GM18870 (cell line): ENCODE measurements at regions not wholly inside any gene's neighbourhood (a gene's known extent, or its start where the extent isn't known, plus 50 kb on each side); places are given as distances from the start of the nearest gene placed in this dataset.

Experiments used
- ATAC-seq: cut with Tn5 transposase; IDR thresholded peaks from one replicate; pipeline ENCODE4 v1.9.1; 2021; ENCODE audit warnings: moderate library complexity; ENCODE audit not compliant: unreplicated experiment

DNA sequence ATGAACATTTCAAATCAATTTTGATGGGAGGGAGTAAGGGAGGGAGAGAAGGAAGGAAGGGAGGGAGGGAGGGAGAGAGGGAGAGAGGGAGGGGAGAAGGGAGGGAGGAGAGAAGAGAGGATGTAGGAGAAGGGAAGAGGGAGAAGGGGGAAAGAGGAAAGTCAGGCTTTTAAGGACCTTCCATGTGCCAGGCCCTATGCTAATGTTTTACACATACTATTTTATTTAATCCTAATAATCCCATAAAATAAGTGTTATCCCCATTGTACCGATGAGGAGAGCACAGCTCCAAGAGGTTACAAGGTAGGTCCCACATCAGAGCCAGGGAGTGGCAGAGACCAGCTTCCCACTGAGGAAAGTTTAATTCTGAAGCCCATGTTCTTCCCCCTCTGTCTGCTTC, 341.9 kb downstream of the RAB28 start:
- no peak for ATAC-seq

- ATAC-seq: no peak
Observed at GRCh38 chr4:13137390-13137789, 346.8 kb downstream of the RAB28 start.

GRCh38 chr4:13133700-13134099, 350.4 kb downstream of the RAB28 start:
- ATAC-seq: no peak

- no peak for ATAC-seq
Observed at GRCh38 chr4:13130848-13131247, 353.3 kb downstream of the RAB28 start.

GRCh38 chr4:13129095-13129494, 355.0 kb downstream of the RAB28 start:
- no peak for ATAC-seq

- ATAC-seq: no peak
Observed at GRCh38 chr4:13126976-13127910, 356.9 kb downstream of the RAB28 start.

DNA sequence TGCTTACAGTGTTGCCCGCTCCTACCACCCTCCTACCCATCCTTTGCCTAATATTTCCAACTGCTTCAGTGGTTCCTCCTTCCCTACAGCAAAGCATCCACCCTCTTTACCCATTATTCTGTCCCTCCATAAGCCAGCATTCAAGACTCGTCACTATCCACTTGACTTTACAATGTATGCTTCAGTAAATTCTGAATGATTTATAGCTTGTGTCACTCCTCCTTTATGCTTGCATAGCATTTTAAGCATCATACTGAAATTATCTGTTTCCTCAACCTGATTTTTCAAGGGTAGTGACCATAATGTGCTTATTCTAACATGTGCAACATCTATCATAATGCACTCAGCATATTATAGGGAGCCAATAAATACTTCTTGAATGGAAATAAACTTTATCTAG, 365.5 kb downstream of the RAB28 start:
- no peak for ATAC-seq

DNA sequence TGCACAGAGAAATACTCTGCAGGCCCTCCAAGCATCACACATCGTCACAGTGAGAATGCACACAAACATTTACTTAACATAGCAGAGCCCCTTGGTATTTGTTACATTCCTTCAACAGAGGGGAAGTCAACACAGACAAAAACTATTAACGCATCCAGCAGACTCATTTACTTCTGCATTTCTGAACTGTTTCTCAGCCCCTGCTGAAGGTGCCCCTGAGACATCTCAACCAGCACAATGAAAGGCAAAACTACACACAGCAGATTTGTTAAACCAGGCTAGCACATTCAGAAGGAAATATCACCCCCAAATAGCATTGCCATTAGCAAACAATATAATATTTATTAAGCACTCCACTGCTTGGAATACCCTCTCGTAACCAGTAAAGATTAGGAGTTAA, 367.0 kb downstream of the RAB28 start:
- no peak for ATAC-seq

- ATAC-seq: no peak
Observed at GRCh38 chr4:13112030-13112429, 372.1 kb downstream of the RAB28 start.

- ATAC-seq: no peak
Observed at GRCh38 chr4:13109536-13109935, 374.6 kb downstream of the RAB28 start.

- no peak for ATAC-seq
Observed at GRCh38 chr4:13108096-13108495, 376.0 kb downstream of the RAB28 start.

DNA sequence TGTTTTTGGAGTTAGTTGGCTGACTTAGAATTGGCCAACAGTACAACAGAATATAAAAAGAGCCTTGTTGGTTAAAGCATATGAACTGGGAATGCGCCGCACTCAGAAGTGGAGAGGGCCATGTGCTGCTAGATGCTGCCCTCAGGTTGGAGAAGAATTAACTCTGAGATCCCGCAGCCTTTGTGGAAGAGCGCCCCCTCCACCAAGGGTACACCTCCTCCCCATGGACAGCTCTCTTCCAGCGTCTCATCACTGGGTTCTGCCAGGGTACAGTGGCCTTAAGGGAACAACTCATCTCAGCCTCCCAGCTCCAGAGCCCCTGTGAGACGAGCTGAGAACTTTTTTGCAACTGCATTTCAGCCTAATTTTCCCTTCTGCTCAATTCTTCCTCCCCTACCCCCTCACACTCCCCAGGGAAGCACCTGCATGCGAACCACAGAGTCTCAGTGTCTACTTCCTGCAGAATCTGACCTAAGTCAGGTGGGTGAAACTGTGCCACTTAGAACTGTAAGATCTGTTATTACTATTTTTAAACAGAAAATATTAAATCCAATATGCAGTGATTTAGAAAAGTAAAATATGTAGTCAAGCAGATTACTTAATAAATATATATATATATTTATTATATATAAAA, 380.6 kb downstream of the RAB28 start:
- no peak for ATAC-seq

DNA sequence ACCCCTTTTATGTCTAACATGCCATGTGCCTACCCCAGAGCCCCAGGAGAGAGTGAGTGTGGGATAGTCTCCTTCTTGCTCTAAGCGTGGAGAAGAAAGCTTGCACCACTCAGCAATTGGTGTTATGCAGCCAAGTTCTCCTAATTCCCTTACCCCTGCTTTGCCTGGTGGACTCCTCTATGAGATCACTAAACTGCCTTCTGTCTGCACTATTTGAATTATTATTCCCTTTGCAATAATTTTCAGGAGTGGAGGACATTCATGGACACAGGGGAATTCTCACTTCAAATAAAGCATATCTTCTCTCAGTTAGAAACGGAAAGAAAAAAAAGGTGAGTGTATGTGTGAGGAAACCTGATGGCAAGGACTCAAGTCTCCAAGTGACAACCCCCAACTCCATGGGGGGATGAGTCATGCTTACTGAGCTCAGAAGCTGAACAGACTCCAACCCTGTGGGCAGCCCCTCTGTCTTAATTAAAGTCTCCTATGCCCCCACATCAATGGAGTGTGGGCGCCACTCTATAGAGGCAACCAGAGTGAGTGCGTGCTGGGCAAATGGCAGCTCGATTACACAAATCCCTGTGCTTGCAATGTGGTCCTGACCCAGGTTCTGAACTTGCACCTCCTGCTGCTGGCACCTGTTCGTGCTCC, 381.9 kb downstream of the RAB28 start:
- ATAC-seq: no peak

DNA sequence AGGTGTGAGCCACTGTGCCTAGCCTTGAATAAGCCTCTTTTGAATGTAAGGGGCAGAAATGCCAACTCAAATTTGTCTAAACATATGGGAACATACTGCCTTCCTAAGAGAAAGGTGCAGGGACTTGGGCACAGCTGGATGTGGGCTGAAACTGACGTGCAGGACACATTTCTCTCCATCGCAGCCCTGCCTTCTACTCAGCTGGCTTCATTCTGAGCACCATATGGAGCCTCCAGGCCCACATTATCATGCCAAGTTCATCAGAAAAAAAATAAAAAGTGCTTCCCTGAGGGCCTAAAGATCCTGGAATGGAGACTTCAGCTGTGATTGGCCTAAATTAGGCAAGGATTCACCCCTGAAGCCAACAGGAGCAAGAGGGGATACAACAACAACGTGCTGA, 386.2 kb downstream of the RAB28 start:
- ATAC-seq: no peak

- no peak for ATAC-seq
Observed at GRCh38 chr4:13095722-13096121, 388.4 kb downstream of the RAB28 start.

DNA sequence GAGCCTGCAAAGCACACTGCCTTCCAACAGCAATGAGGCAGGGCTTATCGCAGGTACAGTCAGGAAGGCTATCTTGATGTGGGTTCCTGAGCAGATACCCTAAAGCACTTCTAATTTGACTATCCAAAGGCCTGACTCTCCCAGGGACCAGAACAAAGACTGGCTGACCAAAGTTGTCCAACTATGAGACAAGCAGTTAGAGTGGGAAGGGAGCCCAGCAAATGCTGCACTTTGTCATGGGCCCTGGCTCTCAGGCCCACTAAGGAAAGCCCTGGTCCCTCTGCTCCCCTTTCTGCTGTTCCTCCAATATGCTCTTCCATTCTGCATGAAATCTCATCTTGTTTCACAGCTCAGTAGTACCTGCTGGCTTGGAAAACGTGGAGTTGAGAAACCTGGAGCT, 391.0 kb downstream of the RAB28 start:
- no peak for ATAC-seq

GRCh38 chr4:13092702-13093101, 391.4 kb downstream of the RAB28 start:
- ATAC-seq: no peak

GRCh38 chr4:13089659-13089998, 394.5 kb downstream of the RAB28 start:
- ATAC-seq: no peak

DNA sequence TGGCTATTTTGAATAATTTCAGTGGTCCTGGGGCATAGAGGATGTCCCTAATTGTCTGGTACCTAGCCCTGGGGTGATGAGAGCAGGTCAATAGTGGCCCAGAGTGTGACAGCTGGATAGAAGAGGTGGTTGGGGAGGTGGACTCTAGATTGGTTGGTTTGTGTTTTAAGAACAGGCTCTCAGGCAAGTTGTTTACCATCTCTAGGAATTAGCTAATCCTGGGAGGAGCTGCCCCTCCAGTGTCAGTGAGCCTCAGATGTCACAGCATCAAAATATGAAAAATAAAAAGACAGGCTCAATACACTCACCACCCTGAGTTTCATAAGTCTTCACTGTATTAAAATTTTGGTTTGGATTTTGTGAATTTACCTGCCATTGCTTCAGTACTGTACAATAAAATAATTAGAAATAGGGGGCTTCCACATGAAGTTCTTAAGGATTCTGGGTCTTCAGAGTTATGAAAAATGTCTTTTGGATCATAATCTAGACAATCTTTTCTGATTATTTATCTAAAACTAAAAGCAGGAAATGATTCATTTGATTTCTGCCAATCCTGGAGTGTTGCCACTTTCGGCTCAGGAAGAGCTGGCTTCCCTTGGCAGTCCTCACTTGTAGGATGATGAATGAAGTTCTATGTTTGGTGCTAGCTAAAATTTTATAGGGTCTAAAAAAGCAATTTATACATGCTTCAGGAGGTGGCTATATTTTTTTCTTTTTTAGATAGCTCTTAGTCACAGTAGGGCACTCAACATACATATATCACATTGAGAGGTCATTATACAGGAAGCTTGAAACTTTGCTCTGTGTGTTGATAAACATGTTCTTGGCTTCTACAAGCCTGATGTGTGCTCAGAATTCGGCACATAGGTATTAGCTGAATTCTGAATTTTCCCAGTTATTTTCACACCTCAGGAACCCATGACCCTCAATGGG, 395.1 kb downstream of the RAB28 start:
- no peak for ATAC-seq

- no peak for ATAC-seq
Observed at GRCh38 chr4:13087041-13087440, 397.1 kb downstream of the RAB28 start.

DNA sequence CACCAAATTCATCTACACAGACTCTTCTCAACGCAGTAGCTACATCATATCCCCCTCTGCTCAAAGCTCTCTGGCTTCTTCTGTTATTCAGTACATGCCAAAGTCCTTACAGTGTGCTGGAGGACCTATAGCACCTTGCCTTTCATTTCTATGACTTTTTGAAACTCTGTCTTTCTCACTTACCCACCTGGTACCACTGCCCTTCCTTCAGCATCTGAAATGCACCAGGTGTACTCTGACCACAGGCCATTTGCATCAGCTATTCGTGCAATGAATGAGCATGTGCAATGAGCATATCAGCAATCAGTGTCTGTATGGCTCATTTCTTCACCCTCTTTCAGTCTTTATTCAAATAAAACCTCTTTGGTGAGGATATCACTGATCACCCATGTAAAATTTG, 399.9 kb downstream of the RAB28 start:
- ATAC-seq: no peak
